GM12892 (cell line): ENCODE measurements at regions not wholly inside any gene's neighbourhood (a gene's known extent, or its start where the extent isn't known, plus 50 kb on each side); places are given as distances from the start of the nearest gene placed in this dataset.

ENCODE experiments used
- DNase-seq: peaks from one replicate; pipeline ENCODE4 v3.0.0; 2011; ENCODE audit not compliant: insufficient read length
- FAIRE-seq: peaks from 2 replicates; lab custom pipeline; 2011; peaks lifted over from hg19 to GRCh38; lab: Jason Lieb, UNC
- POLR2A ChIP-seq: IDR thresholded peaks from 2 replicates; pipeline ENCODE4 v1.6.1; 2011; ENCODE audit warnings: low read depth, low read length, control low read depth
- POLR2AphosphoS5 ChIP-seq: IDR thresholded peaks from 2 replicates; pipeline ENCODE4 v1.6.1; 2011; ENCODE audit warnings: low read depth, low read length, control low read depth
- TAF1 ChIP-seq: IDR thresholded peaks from 2 replicates; pipeline ENCODE4 v1.6.1; 2011; ENCODE audit warnings: low read depth, mild to moderate bottlenecking, control low read depth, low read length, borderline replicate concordance

DNA sequence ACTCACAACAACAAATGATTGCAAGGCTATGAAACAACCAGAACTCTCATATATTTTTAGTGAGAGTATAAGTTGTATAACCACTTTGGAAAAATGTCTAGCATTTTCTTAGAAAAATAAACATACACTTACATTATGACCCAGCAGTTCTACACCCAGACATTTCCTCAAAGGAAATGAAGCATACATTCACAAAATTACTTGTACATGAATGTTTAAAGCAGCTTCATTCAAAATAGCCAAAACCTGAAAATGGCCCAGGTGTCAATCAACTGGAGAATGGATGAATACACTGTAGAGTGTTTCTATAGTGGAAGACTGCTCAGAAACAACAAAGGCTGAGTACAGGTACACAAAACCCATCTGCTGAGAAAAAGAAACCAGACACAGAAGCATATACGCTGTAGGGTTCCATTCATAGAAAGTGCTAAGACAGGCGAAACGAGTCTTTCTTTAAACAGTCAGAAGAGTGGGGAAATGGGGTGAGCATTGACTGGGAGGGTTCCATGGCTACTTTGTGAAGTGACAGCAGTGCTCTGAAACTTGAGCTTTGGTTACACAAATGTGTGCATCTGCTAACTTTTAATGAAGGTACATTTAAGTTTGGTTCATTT, 799.0 kb downstream of the DCDC2C start:
- DNase-seq (no peak), FAIRE-seq (no peak)
- TF ChIP-seq POLR2AphosphoS5 (no peak), TAF1 (no peak)

DNA sequence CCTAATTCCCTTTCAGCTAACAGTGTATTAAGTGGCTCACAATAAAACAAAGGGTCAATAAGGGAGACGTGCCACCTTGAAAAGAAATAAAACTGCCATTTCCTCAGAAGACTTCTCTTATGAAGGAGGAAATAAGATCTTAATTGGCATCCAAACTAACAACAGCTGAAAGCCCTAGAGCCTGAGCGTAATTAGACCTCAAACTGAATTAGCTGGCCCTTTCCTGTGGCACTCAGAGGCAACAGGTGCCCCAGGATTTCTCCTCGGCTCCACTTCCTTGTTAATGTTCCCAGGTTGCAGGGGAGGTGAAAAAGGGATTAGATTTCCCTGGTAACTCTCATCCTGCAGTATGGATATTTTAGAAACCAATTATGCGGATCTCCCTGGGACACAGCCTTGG, 804.3 kb downstream of the DCDC2C start:
- TF ChIP-seq TAF1, result no peak
- no peak for TF ChIP-seq POLR2A
- DNase-seq (no peak), FAIRE-seq (no peak)

DNA sequence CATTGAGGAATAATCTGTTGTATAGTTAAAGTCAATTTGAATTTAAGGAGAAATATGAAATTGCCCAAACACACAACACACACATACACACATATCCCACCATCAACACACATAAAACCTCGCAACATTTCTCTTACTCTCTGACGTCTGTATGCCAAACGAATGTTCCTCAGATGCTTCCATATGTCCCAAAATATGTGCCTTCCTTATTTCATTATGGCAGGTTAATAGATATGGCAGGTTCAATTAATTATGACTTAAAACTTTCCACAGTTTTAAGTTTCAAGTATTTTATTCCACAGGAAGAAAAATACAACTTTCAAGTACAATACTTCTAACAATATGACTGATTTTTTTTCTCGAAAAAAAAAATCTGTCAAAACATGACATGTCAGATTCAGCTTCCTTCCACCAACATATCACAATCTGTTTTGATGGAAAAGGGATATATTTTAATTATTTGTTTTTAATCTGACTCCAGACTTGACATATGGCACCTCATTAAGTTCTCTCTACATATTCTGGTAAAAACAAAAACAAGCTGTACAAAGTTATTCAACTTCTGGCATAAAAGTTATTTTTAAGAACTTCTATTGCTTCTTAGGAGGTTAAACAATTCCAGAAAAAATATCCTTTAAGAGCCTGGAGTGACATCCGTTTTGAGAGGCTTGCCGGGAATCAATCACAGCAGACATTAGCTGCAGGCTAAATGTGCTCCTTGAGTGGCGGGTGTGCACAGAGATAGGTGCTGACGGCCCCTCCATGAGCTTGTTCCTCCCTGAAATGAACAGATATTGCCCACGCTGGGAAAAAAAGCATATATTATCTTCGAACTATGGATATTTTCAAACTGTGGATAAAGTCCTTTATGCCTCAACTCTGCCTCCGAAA, 812.7 kb downstream of the DCDC2C start:
- FAIRE-seq (no peak), DNase-seq (no peak)
- TF ChIP-seq POLR2AphosphoS5 (no peak), TAF1 (no peak), POLR2A (no peak)

DNA sequence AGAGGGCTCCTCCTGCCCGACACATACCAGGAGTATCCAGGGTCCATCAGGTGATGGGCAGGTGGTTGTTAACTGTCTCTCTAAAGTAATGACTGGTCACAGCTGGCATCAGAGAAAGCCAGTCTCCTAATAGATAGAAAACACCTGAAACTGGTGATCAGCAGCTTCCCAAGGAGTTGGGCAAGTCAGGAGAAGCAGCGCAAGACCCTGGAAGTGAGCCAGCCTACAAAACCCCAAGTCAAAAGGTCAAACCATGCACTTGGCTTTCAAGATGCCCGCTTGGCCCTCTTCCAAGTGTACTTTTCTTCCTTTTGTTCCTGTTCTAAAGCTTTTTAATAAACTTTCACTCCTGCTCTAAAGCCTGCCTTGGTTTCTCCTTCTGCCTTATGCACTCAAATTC, 815.2 kb downstream of the DCDC2C start:
- TF ChIP-seq POLR2AphosphoS5, result no peak
- no peak for TF ChIP-seq TAF1
- TF ChIP-seq POLR2A, result no peak
- no peak for DNase-seq
- no peak for FAIRE-seq

DNA sequence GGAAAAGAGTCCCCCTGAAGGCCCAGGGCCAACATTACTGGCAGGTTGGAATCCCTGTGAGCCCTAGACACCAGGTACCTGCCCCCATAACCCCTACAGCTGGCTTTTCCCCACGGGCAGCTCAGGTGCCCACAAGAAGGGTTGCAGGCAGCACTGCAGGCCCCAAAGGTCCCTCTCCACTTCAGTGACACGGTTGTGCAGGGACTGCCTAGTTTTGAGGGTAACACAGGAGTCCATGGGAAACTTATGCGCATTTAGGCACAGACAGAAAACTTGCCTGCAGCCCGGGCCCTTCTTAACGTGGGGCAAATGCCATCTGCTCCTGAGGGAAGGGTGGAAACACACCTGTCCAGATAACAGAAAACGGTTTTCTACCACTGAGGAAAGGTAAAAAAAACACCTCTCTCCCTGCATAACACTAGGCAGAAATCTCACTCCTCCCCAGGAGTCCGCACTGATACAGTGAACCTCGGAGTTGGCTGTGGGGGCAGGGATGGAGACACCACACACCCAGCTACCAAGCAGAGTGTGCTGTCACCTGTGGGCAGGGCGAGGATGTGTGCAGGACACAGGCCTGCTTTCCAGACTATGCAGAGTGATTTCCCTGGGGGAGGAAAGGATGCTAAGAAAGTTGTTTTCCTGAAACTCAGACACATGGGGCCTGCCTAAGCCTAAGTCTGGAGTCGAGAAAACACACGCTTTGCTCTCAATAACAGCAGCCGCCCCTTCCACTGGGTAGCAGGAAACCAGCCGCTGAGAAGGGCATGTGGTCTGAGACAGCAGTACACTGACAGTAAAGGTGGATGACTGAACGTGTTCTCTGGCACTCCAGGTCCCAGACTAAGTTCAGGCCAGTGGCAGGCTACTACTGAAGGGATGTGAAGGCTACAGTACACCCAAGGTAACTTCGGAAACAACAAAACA, 819.4 kb downstream of the DCDC2C start:
- TF ChIP-seq TAF1, result no peak
- no peak for TF ChIP-seq POLR2A
- TF ChIP-seq POLR2AphosphoS5, result no peak
- no peak for FAIRE-seq
- no peak for DNase-seq

DNA sequence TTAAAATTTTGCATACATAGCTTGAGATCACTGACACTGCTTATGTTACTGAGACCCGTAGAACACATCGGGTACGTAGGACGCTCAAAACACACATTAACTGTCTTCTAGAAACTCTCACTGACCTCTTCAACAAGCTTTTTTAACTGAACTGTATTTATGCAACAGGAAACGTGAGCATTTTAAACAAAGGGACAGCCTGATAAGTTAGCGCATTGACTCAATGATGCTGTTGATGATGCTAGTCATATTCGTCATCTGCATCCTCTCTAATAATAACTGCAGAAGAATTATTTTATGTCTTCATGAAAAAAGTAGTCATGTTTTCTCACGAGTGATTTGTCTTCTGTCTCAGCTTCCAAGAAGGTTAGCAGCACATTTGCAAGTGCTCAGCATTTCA, 824.0 kb downstream of the DCDC2C start:
- FAIRE-seq (no peak), DNase-seq (no peak)
- TF ChIP-seq TAF1, result no peak
- TF ChIP-seq POLR2AphosphoS5, result no peak
- no peak for TF ChIP-seq POLR2A

DNA sequence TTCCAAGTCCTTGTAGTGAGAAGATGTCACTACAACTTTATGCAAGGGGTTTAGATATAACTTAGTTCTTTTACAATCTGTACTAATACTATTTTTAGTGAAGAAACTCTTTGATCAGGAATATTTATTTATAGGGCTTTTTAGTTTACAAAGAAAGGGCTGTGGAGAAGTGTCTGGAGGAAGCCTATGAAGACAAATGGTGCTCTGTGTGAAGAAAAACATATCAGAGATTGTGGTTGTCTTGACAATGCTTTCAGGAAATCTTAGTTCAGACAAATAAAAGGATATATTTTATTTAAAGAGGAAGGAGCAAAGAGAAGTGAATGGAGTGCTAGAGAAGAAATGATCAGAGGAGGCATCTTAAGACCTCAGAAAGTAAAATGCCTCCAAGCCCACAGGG, 824.9 kb downstream of the DCDC2C start:
- DNase-seq (no peak), FAIRE-seq (no peak)
- TF ChIP-seq POLR2AphosphoS5 (no peak), TAF1 (no peak), POLR2A (no peak)

DNA sequence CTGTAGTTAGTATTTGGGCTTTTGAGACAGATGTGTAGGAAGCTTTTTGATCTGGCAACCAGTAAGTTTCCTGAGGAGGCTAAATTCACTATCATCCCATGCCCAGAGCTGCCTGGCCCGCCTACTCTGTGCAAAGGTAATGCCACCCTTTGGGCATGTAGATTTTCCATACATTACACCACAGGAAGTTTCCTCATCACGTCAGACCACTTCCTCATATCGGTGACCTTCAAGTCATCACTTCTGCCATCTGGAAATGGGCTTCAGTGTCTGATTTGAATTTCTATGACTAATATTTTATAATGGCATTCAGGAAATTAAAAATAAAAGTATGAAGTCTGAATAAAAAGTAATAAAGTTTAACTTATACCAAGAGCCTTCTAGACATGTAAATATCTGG, 825.4 kb downstream of the DCDC2C start:
- FAIRE-seq (no peak), DNase-seq (no peak)
- TF ChIP-seq TAF1 (no peak), POLR2A (no peak), POLR2AphosphoS5 (no peak)

DNA sequence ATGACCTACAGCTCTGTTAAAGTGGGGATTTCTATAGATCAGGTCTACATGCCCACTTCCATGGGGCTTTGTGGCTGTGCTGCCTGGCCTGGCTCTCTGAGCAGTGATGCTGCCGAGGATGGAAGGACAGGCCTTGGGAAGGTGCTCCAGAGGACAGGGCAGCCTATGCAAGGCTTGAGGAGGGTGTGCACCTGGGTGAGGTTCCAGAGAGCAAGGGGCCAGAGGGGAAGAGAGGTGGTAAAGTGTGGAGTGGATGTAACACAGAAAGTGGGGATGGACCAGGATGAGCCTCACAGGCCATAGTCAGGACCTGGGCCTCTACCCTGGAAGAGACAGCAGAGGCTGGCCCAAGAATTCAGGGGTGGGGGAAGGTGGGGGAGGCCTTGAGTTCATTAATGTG, 826.4 kb downstream of the DCDC2C start:
- no peak for DNase-seq
- no peak for FAIRE-seq
- no peak for TF ChIP-seq POLR2AphosphoS5
- no peak for TF ChIP-seq TAF1
- no peak for TF ChIP-seq POLR2A

DNA sequence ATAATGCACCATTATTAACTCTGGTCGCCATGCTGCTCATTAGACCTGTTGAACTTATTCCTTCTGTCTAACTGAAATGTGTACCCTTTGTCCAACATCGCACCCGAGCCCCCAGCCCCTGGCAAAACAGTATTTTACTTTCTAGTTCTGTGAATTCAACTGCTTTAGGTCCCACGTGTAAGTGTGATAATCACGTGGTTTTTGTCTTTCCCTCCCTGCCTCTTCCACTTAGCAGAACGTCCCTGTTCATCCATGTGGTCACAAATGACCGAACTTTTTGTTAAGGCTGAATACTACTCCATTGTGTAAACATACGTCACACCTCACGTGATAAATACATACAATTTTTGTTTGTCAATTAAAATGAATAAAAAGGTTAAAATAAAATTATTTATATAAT, 826.9 kb downstream of the DCDC2C start:
- FAIRE-seq (no peak), DNase-seq (no peak)
- TF ChIP-seq POLR2A (no peak), POLR2AphosphoS5 (no peak), TAF1 (no peak)

DNA sequence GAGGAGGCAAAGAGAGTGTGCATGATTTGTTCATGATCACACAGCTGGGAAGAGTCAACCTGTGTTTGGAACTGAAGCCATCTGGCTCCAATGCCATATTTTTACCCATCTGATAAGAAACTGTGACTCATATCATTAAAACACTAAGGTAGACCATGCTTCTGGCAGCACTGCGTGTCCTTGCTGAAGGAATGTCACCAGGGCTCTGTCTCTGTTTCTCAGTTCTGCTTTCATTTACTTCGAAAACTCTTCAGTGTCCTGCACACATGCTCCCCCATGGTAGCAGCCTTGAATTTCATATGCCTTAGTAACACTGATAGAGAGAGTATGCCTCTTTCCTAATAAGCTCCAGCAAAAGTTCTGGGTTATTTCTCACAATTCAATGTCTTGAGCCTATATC, 830.4 kb downstream of the DCDC2C start:
- no peak for TF ChIP-seq POLR2AphosphoS5
- no peak for TF ChIP-seq TAF1
- no peak for TF ChIP-seq POLR2A
- DNase-seq, result no peak
- FAIRE-seq, result no peak
